GM21786 (cell line): ENCODE measurements at regions not wholly inside any gene's neighbourhood (a gene's known extent, or its start where the extent isn't known, plus 50 kb on each side); places are given as distances from the start of the nearest gene placed in this dataset.
"Not testable (repeated sequence)": the region's sequence is repeated elsewhere in the genome, so short reads cannot be mapped to it uniquely, and the experiment has no call there.

Experiments
- ATAC-seq: cut with Tn5 transposase; IDR thresholded peaks from one replicate; pipeline ENCODE4 v1.9.1; 2021; ENCODE audit not compliant: unreplicated experiment

GRCh38 chr4:114034189-114034588 is 54.7 kb upstream of the ARSJ start:
- ATAC-seq: no peak

GRCh38 chr4:114036426-114036825 is 57.0 kb upstream of the ARSJ start:
- no peak for ATAC-seq

DNA sequence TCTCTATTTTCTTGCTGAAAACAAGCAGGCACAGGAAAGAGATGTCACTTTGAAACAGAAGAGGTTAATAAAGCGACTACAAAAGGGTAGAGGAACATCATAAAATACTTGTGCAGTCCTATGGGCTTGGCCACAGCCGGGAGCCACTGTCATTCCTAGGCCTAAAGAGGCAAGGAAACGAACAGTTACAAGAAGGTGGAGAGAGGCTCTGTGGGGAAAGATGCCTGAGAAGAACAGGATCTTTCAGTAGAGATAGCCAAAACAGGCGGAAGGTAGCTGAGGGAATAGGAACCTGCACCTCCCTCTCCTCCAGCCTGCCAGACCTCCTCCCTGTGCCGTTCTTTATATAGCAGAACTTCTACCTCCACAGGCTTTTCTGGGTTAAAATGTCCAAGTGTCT is 57.4 kb upstream of the ARSJ start:
- no peak for ATAC-seq

GRCh38 chr4:114037988-114038387 is 58.5 kb upstream of the ARSJ start:
- ATAC-seq: no peak

DNA sequence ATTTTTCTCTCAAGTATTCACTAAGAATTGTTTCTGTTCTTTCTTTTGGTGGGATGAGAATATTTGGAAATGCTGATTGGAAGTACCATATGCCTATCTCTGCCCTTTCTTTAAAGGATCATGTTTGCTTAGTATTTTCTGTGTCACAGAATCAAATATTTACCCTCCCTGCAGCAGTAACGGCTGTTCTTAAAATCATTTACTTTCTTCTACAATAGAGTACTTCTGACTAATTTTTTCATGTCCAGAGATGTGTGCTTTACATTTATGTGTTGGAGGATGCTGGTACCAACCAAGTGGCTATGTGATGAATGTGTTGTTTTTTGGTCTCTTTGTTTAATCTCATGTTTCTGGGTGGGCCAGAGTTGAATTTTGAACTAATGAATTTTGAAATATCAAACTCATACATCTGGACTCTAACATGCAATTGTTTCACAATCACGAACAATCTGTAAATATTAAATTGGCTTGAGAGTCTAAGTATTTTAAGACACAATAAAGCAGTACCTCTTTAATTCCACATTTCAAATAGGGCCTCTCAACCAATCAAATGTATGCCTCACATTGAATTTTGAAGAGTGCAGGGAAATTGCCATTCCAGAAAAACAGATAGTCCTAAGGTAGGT is 59.4 kb upstream of the ARSJ start:
- ATAC-seq: no peak

DNA sequence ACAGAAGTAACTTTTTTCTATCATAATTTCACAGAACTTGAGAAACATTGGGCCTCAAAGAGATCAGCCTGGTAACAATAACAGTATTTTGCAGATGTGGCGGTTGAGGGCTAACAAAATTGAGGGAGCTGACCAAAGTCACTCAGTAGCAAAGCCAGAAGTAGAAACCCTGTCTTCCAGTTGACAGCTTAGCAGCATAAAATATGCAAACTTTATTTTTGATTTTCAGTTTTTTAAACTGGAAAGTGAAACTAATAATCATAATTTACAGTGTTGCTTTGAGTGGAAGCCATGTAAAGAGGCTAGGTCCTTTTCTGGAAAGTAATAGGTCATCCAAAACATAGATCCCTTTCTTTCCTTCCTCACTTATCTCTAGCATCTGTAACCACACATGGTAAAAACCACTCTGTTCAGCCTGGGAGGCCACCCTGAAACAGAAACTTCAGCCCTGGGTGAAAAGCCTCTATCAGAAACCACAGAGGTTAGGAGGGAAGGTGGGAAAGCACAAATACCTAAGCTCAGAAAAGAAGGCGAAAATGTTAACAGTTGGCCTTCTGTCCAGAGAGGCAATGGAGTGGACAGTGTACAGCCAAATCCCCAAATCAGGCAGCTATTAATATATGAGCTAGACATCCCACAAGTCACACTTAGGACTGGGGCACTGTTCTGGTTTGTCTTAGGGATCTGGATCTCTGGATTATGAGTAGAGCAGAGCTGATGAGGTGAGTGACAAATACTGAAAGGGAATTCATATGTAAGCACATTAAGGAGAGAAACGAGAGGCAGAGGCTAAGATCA is 61.1 kb upstream of the ARSJ start:
- peak; percentile 82 for ATAC-seq

GRCh38 chr4:114041117-114041475 is 61.6 kb upstream of the ARSJ start:
- ATAC-seq: no peak

DNA sequence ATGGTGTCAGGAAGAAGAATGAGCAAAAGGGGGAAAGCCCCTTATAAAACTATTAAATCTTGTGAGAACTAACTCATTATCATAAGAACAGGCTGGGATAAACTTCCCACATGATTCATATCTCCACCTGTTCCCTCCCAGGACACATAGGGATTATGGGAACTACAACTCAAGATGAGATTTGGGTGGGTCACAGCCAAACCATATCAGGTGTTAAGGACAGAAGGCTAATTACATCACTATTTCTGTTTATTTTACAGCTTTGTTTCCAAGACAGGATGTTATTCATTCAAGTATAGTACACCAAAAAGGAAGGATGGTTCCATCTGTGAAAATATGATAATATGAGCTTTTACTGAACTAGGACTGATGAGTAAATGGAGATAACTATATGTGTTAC is 63.7 kb upstream of the ARSJ start:
- no peak for ATAC-seq

GRCh38 chr4:114044351-114044750 is 64.9 kb upstream of the ARSJ start:
- ATAC-seq: not testable (repeated sequence)

DNA sequence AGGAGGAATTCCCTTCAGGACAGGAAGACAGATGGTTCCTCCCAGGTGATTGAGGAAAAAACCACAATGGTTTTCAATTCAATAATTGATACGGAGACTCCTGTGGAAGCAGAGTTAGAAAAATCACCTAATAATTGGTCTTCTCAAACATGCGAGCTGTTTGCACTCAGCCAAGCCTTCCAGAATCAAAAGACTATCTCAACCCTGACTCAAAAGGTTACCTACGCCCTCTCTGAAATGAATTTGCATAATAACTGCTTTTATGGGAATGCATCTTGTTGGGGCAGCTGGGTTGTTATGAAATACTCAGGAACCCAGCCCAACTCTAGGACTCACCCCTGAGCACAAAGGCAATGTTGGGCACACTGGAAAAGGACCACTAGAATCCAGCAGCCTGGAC is 66.9 kb upstream of the ARSJ start:
- no peak for ATAC-seq

GRCh38 chr4:114048154-114048553 is 68.7 kb upstream of the ARSJ start:
- not testable (repeated sequence) for ATAC-seq

DNA sequence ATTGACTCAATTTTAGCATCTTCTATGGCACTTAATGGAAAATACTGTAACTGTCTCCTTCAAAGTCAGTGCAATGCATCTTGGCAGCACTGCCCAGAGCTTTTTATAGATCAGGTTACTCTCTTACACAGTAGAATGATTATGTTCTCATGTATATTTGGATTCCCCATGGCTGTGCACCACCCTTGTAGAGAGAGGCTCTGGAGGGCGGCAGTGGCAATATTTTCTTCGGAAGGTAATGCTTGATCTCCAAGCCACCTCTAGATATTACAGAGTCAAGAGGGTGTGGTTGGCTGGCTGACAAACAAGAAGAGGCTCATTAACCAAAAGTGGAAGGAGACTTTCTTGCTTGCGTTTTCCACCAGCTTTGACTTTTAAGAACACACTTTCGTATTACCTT is 72.8 kb upstream of the ARSJ start:
- no peak for ATAC-seq

- ATAC-seq: no peak
Observed at GRCh38 chr4:114056599-114056998, 77.2 kb upstream of the ARSJ start.

DNA sequence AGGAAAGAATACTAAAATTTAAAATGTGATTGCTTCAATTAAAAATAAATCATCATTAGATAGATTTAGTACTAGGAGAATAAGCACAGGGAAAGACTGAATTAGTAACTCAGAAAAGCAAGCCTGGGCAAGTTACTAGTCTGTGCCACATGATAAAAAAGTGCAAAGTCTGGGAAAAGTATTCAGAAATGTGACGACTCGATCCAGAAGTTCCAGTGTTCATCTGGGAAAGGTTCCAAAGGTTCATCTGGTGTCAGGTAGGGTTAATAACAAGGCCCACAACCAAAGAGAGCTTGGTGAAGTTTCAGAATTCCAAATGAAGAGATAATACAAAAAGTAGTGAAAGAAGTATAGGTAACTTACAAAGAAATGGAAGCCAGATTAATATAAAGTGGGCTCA is 78.3 kb upstream of the ARSJ start:
- no peak for ATAC-seq

DNA sequence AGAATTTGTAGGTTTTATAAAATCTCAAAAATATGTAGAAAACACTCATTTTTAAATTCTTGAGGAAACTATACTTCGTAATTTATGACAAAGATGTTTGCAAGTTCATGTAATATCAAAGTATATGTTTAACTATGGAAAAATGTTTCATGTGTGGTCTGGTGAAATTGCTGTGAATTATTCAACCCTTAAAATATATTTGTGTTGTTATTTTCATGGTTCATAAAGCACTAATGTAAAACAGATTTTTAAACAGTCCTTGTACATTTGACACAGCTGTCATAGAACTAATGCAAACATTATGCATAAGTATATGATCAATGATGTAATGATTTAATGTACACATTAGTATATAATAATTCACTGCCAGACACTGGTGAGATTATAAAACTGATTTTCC is 83.1 kb upstream of the ARSJ start:
- ATAC-seq: no peak

- no peak for ATAC-seq
Observed at GRCh38 chr4:114072781-114073180, 93.3 kb upstream of the ARSJ start.

GRCh38 chr4:114076899-114077570 is 97.6 kb upstream of the ARSJ start:
- no peak for ATAC-seq

DNA sequence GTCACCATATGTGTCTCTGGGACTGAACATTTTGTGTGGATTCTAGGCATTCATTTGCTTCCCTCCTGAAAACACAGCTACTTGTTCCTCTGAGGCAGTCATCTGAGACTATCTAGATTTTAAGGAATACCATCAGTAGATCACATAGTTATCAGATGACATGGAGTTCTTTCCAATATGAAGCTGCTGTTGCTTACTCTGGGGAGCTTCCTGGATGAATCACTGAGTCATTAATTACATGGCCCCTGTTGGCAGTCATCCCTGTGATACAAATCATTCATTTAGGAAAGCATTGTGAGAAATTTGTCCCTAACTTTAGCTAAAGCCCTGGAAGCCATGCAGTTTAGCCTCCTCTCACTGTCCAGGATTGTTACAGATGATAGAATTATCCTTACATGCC is 98.2 kb upstream of the ARSJ start:
- ATAC-seq: no peak

DNA sequence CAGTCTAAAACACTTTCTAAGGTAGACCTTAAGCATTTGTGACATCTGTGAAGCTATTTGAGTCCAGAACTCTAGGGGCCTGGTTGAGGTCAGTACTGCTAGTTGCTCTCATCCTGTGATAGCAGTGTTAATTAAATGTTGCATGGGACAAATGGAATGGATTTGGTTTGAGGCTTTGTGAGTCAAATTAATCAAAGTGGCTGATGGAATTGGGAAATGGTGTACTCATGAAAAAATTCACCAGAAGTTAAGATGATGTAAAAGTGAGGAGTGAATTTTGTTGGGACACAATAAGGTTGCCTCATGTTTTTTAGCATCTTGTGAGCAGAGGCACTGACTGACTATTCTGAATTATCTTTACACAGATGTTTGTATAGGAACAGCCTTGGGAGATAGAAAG is 99.2 kb upstream of the ARSJ start:
- ATAC-seq: no peak

DNA sequence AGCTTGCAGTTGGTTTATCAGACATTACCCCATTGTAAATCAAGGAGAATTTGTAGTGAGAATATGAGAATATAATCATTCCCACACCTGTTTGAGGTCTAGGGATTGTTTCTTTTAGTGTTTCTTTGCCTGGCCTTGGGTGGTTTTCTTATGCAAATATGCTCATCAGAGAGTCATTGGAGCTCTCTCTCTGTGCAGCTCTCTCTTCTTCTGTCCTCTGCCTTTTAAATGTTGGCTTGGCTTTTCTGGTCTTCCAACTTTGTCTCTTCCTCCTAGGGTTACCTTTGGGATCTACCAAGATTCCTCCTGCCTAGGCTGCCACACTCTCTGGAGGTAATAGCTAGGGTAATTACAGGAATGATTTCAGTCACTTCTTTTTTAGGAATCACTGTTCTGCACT is 102.3 kb upstream of the ARSJ start:
- ATAC-seq: no peak

- no peak for ATAC-seq
Observed at GRCh38 chr4:114082348-114082747, 102.9 kb upstream of the ARSJ start.

DNA sequence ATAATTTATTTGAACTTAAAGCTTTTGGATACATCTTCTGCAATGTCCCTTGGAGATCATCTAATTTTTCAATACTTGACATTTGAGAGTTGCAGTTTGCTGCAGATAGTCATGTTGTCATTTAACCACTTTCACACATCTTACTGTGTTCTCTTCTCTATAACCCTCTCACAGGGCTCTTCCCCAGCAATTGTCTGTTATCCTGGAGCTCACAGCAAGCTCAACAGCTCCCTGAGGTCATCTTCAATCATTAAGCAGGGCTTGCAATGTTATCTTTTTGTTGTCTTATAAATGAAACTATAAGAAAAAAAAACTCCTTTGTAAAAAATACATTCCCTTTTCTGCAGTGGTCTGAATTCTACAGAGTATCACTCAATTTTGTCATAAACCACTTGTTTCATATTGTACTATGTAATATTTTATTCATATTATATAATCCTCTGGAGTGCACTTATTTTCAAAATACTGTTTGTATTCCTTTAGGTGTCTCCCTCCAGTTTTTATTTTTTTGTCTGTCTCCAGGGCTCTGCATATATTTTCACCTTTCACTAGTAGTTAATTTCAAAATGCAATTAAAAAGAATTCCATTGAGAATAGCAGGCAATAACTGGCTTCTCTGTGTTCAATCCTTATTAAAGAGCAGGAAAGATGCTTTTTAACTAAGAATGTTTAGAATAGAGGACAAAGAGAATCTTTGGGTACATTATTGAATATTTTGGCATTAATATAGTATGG is 106.3 kb upstream of the ARSJ start:
- no peak for ATAC-seq
